ENCODE measurements at regions not wholly inside any gene's neighbourhood (a gene's known extent, or its start where the extent isn't known, plus 50 kb on each side); places are given as distances from the start of the nearest gene placed in this dataset.

DNA sequence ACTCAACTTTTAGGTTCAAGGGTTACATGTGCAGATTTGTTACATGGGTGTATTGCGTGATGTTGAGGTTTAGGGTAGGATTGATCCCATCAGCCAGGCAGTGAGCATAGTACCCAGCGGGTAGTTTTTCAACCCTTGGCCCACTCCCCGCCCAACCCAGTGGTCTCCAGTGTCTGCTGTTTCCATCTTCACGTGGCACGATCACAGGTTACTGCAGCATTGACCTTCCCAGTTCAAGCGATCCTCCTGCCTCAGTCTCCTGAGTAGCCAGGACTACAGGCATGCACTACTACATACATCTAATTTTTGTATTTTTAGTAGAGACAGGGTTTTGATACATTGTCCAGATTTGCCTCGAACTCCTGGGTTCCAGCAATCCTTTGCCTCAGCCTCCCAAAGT lies 905.7 kb upstream of the ZNF722 start:
- intact Hi-C loops (cut with micrococcal nuclease; ENCODE audit: unreplicated experiment): no loop called here
- BruUV-seq (replicated peaks): no TSS peak
- TF ChIP-seq EZH2phosphoT487 (IDR thresholded peaks at IDR 0.05; ENCODE audit: borderline replicate concordance, low read depth, low read length): no peak
- TF ChIP-seq, protein P1, sequence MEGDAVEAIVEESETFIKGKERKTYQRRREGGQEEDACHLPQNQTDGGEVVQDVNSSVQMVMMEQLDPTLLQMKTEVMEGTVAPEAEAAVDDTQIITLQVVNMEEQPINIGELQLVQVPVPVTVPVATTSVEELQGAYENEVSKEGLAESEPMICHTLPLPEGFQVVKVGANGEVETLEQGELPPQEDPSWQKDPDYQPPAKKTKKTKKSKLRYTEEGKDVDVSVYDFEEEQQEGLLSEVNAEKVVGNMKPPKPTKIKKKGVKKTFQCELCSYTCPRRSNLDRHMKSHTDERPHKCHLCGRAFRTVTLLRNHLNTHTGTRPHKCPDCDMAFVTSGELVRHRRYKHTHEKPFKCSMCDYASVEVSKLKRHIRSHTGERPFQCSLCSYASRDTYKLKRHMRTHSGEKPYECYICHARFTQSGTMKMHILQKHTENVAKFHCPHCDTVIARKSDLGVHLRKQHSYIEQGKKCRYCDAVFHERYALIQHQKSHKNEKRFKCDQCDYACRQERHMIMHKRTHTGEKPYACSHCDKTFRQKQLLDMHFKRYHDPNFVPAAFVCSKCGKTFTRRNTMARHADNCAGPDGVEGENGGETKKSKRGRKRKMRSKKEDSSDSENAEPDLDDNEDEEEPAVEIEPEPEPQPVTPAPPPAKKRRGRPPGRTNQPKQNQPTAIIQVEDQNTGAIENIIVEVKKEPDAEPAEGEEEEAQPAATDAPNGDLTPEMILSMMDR (conservative IDR thresholded peaks at IDR 0.05; ENCODE audit: low read length): no peak
- CTCF ChIA-PET (ENCODE audit: unreplicated experiment): no interaction called here
- H3K4me3 ChIP-seq (ENCODE audit: low read depth, low read length, poor library complexity, severe bottlenecking): no peak overlapping the region
- H3K9me2 ChIP-seq (ENCODE audit: insufficient read depth, low read length): no peaks in the 10 kb centered on the region
- DNase-seq (ENCODE audit: low spot score): no peak
- no peak overlapping the region for H2AFZ ChIP-seq (ENCODE audit: low read length)
- no peak overlapping the region for H3K4me2 ChIP-seq (ENCODE audit: low read length)
- H3K9me3 ChIP-seq (ENCODE audit: low read length): peaks cover 24% of the 10 kb centered on the region
- H4K20me1 ChIP-seq (ENCODE audit: insufficient read depth, low read length): no peaks in the 10 kb centered on the region
- no peaks in the 10 kb centered on the region for H3K36me3 ChIP-seq (ENCODE audit: insufficient read depth, low read length)
- H3K27ac ChIP-seq (ENCODE audit: low read depth, low read length, poor library complexity, severe bottlenecking): no peak overlapping the region
- no peaks in the 10 kb centered on the region for H3K4me1 ChIP-seq (ENCODE audit: insufficient read depth, low read length, poor library complexity, severe bottlenecking)
- no peaks in the 10 kb centered on the region for H3K79me2 ChIP-seq (ENCODE audit: insufficient read depth, low read depth, low read length)
- POLR2A ChIA-PET: no interaction called here

DNA sequence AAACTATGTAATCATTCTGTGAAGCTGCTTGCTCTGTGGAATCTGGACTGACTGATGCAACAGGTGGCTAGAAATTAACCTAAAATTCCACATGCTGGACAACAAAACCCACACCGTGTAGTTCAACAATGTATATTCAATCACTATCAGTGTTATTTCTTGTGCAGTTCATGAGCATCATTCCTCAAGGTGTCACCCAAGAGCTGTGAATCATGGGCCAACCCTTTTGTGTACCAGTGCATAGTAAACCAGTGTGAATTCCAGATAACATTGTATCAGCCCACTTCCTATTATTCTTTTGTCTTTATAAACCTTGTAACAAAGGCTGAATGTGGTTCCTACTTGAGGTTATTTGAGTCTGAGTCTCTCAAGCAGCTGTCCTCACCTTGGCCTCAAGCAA lies 905.2 kb upstream of the ZNF722 start:
- DNase-seq (ENCODE audit: low spot score): peak; percentile 0
- ChIA-PET POLR2A (no interaction called here), CTCF (ENCODE audit: unreplicated experiment) (no interaction called here)
- intact Hi-C loops (cut with micrococcal nuclease; ENCODE audit: unreplicated experiment): no loop called here
- TF ChIP-seq EZH2phosphoT487 (IDR thresholded peaks at IDR 0.05; ENCODE audit: borderline replicate concordance, low read depth, low read length): no peak
- TF ChIP-seq, protein P1 (conservative IDR thresholded peaks at IDR 0.05; ENCODE audit: low read length): 0 out of 2 replicates have a peak, but pooled peaks have one; percentile 17
- H3K4me3 ChIP-seq (ENCODE audit: low read depth, low read length, poor library complexity, severe bottlenecking): no peak overlapping the region
- no peaks in the 10 kb centered on the region for H3K9me2 ChIP-seq (ENCODE audit: insufficient read depth, low read length)
- H3K9me3 ChIP-seq (ENCODE audit: low read length): peaks cover 21% of the 10 kb centered on the region; the same call in 1 of the 2 replicates
- no peak overlapping the region for H3K27ac ChIP-seq (ENCODE audit: low read depth, low read length, poor library complexity, severe bottlenecking)
- no peaks in the 10 kb centered on the region for H4K20me1 ChIP-seq (ENCODE audit: insufficient read depth, low read length)
- H2AFZ ChIP-seq (ENCODE audit: low read length): no peak overlapping the region
- no peaks in the 10 kb centered on the region for H3K4me1 ChIP-seq (ENCODE audit: insufficient read depth, low read length, poor library complexity, severe bottlenecking)
- H3K4me2 ChIP-seq (ENCODE audit: low read length): no peak overlapping the region
- no peaks in the 10 kb centered on the region for H3K79me2 ChIP-seq (ENCODE audit: insufficient read depth, low read depth, low read length)
- no peaks in the 10 kb centered on the region for H3K36me3 ChIP-seq (ENCODE audit: insufficient read depth, low read length)
- no TSS peak for BruUV-seq (replicated peaks)

DNA sequence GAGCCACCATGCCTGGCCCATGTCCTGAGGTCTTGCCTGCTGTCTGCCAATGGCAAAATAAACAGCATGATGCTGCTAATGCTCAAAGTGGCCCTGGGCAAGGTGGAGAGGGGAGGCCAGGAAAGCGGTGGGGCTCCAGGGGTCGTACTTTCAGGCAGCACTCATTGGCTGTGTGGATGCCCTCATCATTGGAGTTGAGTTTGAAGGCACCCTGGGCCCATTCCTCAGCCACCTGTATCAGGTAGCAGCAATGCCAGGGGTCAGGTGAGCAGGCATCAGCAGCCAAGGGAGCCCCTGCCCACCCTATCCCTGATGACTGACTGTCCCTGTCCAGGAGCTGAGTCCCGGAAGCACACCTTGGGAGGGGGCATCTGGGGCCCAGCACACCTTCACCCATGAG lies 902.5 kb upstream of the ZNF722 start:
- intact Hi-C loops (cut with micrococcal nuclease; ENCODE audit: unreplicated experiment): no loop called here
- Histone ChIP-seq H3K79me2 (ENCODE audit: insufficient read depth, low read depth, low read length) (no peaks in the 10 kb centered on the region), H3K4me3 (ENCODE audit: low read depth, low read length, poor library complexity, severe bottlenecking) (no peak overlapping the region), H3K4me1 (ENCODE audit: insufficient read depth, low read length, poor library complexity, severe bottlenecking) (no peaks in the 10 kb centered on the region), H3K27ac (ENCODE audit: low read depth, low read length, poor library complexity, severe bottlenecking) (no peak overlapping the region), H3K36me3 (ENCODE audit: insufficient read depth, low read length) (no peaks in the 10 kb centered on the region), H4K20me1 (ENCODE audit: insufficient read depth, low read length) (no peaks in the 10 kb centered on the region), H3K9me2 (ENCODE audit: insufficient read depth, low read length) (no peaks in the 10 kb centered on the region), H3K4me2 (ENCODE audit: low read length) (no peak overlapping the region), H3K9me3 (ENCODE audit: low read length) (no peaks in the 10 kb centered on the region), H2AFZ (ENCODE audit: low read length) (no peak overlapping the region)
- ChIA-PET POLR2A (no interaction called here), CTCF (ENCODE audit: unreplicated experiment) (no interaction called here)
- no peak for DNase-seq (ENCODE audit: low spot score)
- TF ChIP-seq EZH2phosphoT487 (IDR thresholded peaks at IDR 0.05; ENCODE audit: borderline replicate concordance, low read depth, low read length): no peak
- BruUV-seq (replicated peaks): no TSS peak
